Keratinocyte (primary cell): ENCODE measurements at regions not wholly inside any gene's neighbourhood (a gene's known extent, or its start where the extent isn't known, plus 50 kb on each side); places are given as distances from the start of the nearest gene placed in this dataset.

Source experiments
- DNase-seq: peaks from one replicate; pipeline ENCODE4 v3.0.0-alpha.2; 2011; ENCODE audit warnings: low read depth, missing footprints, low spot score
- FAIRE-seq: peaks from 2 replicates; lab custom pipeline; 2011; peaks lifted over from hg19 to GRCh38; lab: Jason Lieb, UNC
- H2AFZ ChIP-seq: 2 replicates; pipeline ENCODE4 v1.6.0; 2012; ENCODE audit warnings: low read length, control low read depth, inconsistent platforms; ENCODE audit not compliant: control insufficient read depth
- H3K27ac ChIP-seq: 2 replicates; pipeline ENCODE4 v1.5.1; 2011; ENCODE audit warnings: low read length; ENCODE audit not compliant: control insufficient read depth, insufficient read depth
- H3K27me3 ChIP-seq: 3 replicates; pipeline ENCODE4 v1.6.0; 2011; ENCODE audit warnings: low read length; ENCODE audit not compliant: control insufficient read depth, insufficient read depth; ENCODE audit errors: extremely low read depth
- H3K36me3 ChIP-seq, 2 experiments: 2 replicates in 1 of 2; 3 replicates in 1 of 2; pipeline ENCODE4 v1.5.1; 2011; ENCODE audit warnings: low read length in 2 of 2, mild to moderate bottlenecking in 1 of 2; ENCODE audit not compliant: control insufficient read depth in 2 of 2, insufficient read depth in 2 of 2; ENCODE audit errors: extremely low read depth in 1 of 2
- H3K4me1 ChIP-seq: 3 replicates; pipeline ENCODE4 v1.5.1; 2011; ENCODE audit warnings: low read length; ENCODE audit not compliant: control insufficient read depth, insufficient read depth; ENCODE audit errors: extremely low read depth
- H3K4me2 ChIP-seq: 3 replicates; pipeline ENCODE4 v1.6.0; 2011; ENCODE audit warnings: low read depth, low read length; ENCODE audit not compliant: control insufficient read depth, insufficient read depth; ENCODE audit errors: extremely low read depth
- H3K4me3 ChIP-seq, 3 experiments: fragments of 200-600 bp in 1 of 3; sonication (generic) in 1 of 3; 2 replicates in 2 of 3; 3 replicates in 1 of 3; pipeline ENCODE4 v1.5.1; 2011 to 2016; ENCODE audit warnings: low read length in 3 of 3, mild to moderate bottlenecking in 3 of 3, control low read depth in 2 of 3, inconsistent platforms in 1 of 3, low read depth in 1 of 3, mixed read lengths in 1 of 3, mixed run types in 1 of 3, moderate library complexity in 1 of 3; ENCODE audit not compliant: control insufficient read depth in 2 of 3, insufficient read depth in 2 of 3; ENCODE audit errors: extremely low read depth in 1 of 3
- H3K79me2 ChIP-seq: 2 replicates; pipeline ENCODE4 v1.6.0; 2012; ENCODE audit warnings: low read length; ENCODE audit not compliant: control insufficient read depth, insufficient read depth
- H3K9ac ChIP-seq: 3 replicates; pipeline ENCODE4 v1.6.0; 2011; ENCODE audit warnings: low read length; ENCODE audit not compliant: control insufficient read depth, insufficient read depth; ENCODE audit errors: extremely low read depth
- H3K9me1 ChIP-seq: 3 replicates; pipeline ENCODE4 v1.6.0; 2011; ENCODE audit warnings: low read length; ENCODE audit not compliant: control insufficient read depth, insufficient read depth; ENCODE audit errors: extremely low read depth
- H3K9me3 ChIP-seq: 2 replicates; pipeline ENCODE4 v1.5.1; 2012; ENCODE audit warnings: low read depth, low read length; ENCODE audit not compliant: control insufficient read depth
- H4K20me1 ChIP-seq: 3 replicates; pipeline ENCODE4 v1.6.0; 2011; ENCODE audit warnings: low read length; ENCODE audit not compliant: control insufficient read depth, insufficient read depth; ENCODE audit errors: extremely low read depth
- CTCF ChIP-seq, 3 experiments: IDR thresholded peaks in 1 of 3; conservative IDR thresholded peaks in 1 of 3; optimal IDR thresholded peaks in 1 of 3; 2 replicates in 2 of 3; 3 replicates in 1 of 3; pipeline versions ENCODE3 to v1.5.1; 2011; ENCODE audit warnings: low read length in 3 of 3, mild to moderate bottlenecking in 3 of 3, moderate library complexity in 2 of 3, control low read depth in 1 of 3, inconsistent platforms in 1 of 3; ENCODE audit not compliant: insufficient read depth in 2 of 3; ENCODE audit errors: extremely low read depth in 1 of 3
- EZH2 ChIP-seq: IDR thresholded peaks from one replicate; pipeline ENCODE4 v1.6.1; 2012; ENCODE audit warnings: inconsistent platforms, mild to moderate bottlenecking, low read length, moderate library complexity
- dilution Hi-C: fragments of 300-500 bp; cut with MboI; formaldehyde crosslinking; loops from one replicate; pipeline ENCODE4 v1.7.0; 2020; ENCODE audit warnings: low sequenced_read_pairs; ENCODE audit not compliant: extremely low pct_ligation_motif_present

GRCh38 chr20:11843289-11843688, 74.4 kb upstream of the BTBD3 start:
- Histone ChIP-seq H3K27ac (no peak overlapping the region), H3K36me3 (no peaks in the 10 kb centered on the region), H3K79me2 (no peaks in the 10 kb centered on the region), H3K9ac (no peak overlapping the region), H3K4me1 (no peaks in the 10 kb centered on the region), H4K20me1 (no peaks in the 10 kb centered on the region), H2AFZ (no peak overlapping the region), H3K4me3 (no peak overlapping the region), H3K9me1 (no peaks in the 10 kb centered on the region), H3K9me3 (no peaks in the 10 kb centered on the region), H3K27me3 (no peaks in the 10 kb centered on the region), H3K4me2 (no peak overlapping the region)
- DNase-seq (no peak), FAIRE-seq (no peak)
- dilution Hi-C loops = no loop called here
- TF ChIP-seq CTCF (optimal IDR thresholded peaks at IDR 0.05 in 1 of 3, IDR thresholded peaks at IDR 0.05 in 1 of 3, conservative IDR thresholded peaks at IDR 0.05 in 1 of 3; ENCODE audit: extremely low read depth in 1 of 3, insufficient read depth in 2 of 3, low read length in 3 of 3) = no peak
- TF ChIP-seq EZH2 = no peak

- no peak overlapping the region for H3K27ac ChIP-seq
- no peak for DNase-seq
- H3K4me1 ChIP-seq = peaks cover 2% of the 10 kb centered on the region
- no peak overlapping the region for H3K4me2 ChIP-seq
- TF ChIP-seq EZH2 = no peak
- no peak for TF ChIP-seq CTCF (optimal IDR thresholded peaks at IDR 0.05 in 1 of 3, IDR thresholded peaks at IDR 0.05 in 1 of 3, conservative IDR thresholded peaks at IDR 0.05 in 1 of 3; ENCODE audit: extremely low read depth in 1 of 3, insufficient read depth in 2 of 3, low read length in 3 of 3)
- no peaks in the 10 kb centered on the region for H3K27me3 ChIP-seq
- H3K9ac ChIP-seq = no peak overlapping the region
- no peak overlapping the region for H3K4me3 ChIP-seq
- H3K9me3 ChIP-seq = no peaks in the 10 kb centered on the region
- no peaks in the 10 kb centered on the region for H3K79me2 ChIP-seq
- no peak for FAIRE-seq
- no peaks in the 10 kb centered on the region for H3K9me1 ChIP-seq
- dilution Hi-C loops = no loop called here
- no peak overlapping the region for H2AFZ ChIP-seq
- no peaks in the 10 kb centered on the region for H3K36me3 ChIP-seq
- no peaks in the 10 kb centered on the region for H4K20me1 ChIP-seq
Measured at GRCh38 chr20:11844691-11845090, 73.0 kb upstream of the BTBD3 start.
